WTC11 (cell line): ENCODE measurements at regions not wholly inside any gene's neighbourhood (a gene's known extent, or its start where the extent isn't known, plus 50 kb on each side); places are given as distances from the start of the nearest gene placed in this dataset.

Source experiments
- CBFB ChIP-seq: sonication (generic); formaldehyde crosslinking; IDR thresholded peaks from 2 replicates; pipeline ENCODE4 v1.8.1; 2022; ENCODE audit warnings: mild to moderate bottlenecking, low read depth, missing genetic modification reagents
- EMX1 ChIP-seq: fragments of 250-450 bp; sonication (Bioruptor Pico); IDR thresholded peaks from 2 replicates; pipeline ENCODE4 v1.8.0; 2021; ENCODE audit warnings: mild to moderate bottlenecking
- ESRRA ChIP-seq: sonication (generic); formaldehyde crosslinking; IDR thresholded peaks from 2 replicates; pipeline ENCODE4 v1.8.1; 2022; ENCODE audit warnings: mild to moderate bottlenecking, missing genetic modification reagents, borderline replicate concordance
- ETV6 ChIP-seq: sonication (generic); formaldehyde crosslinking; IDR thresholded peaks from 2 replicates; pipeline ENCODE4 v1.8.1; 2022; ENCODE audit warnings: mild to moderate bottlenecking, missing genetic modification reagents
- FOXK1 ChIP-seq: sonication (generic); formaldehyde crosslinking; IDR thresholded peaks from 2 replicates; pipeline ENCODE4 v1.8.0; 2022; ENCODE audit warnings: mild to moderate bottlenecking, moderate library complexity, missing genetic modification reagents
- FOXP1 ChIP-seq: sonication (generic); formaldehyde crosslinking; IDR thresholded peaks from 2 replicates; pipeline ENCODE4 v1.8.0; 2022; ENCODE audit warnings: missing genetic modification reagents, mild to moderate bottlenecking, moderate library complexity, borderline replicate concordance
- GABPB1 ChIP-seq: sonication (generic); formaldehyde crosslinking; IDR thresholded peaks from 2 replicates; pipeline ENCODE4 v1.8.1; 2023; ENCODE audit warnings: mild to moderate bottlenecking, missing genetic modification reagents
- JAZF1 ChIP-seq: fragments of 250-450 bp; sonication (Bioruptor Pico); IDR thresholded peaks from 2 replicates; pipeline ENCODE4 v1.9.0; 2021; ENCODE audit warnings: moderate library complexity, mild to moderate bottlenecking, inconsistent platforms
- KAT7 ChIP-seq: sonication (generic); formaldehyde crosslinking; IDR thresholded peaks from 2 replicates; pipeline ENCODE4 v1.8.1; 2023; ENCODE audit warnings: missing genetic modification reagents, mild to moderate bottlenecking, borderline replicate concordance
- MAX ChIP-seq: sonication (generic); formaldehyde crosslinking; IDR thresholded peaks from 2 replicates; pipeline ENCODE4 v1.8.0; 2022; ENCODE audit warnings: mild to moderate bottlenecking, missing genetic modification reagents
- RORB ChIP-seq: fragments of 250-450 bp; sonication (Bioruptor Pico); IDR thresholded peaks from 2 replicates; pipeline ENCODE4 v1.9.0; 2021; ENCODE audit warnings: mild to moderate bottlenecking
- SMAD4 ChIP-seq: sonication (generic); formaldehyde crosslinking; IDR thresholded peaks from 2 replicates; pipeline ENCODE4 v1.8.0; 2022; ENCODE audit warnings: mild to moderate bottlenecking, missing genetic modification reagents
- SP1 ChIP-seq: sonication (generic); formaldehyde crosslinking; conservative IDR thresholded peaks from 2 replicates; pipeline ENCODE4 v1.8.1; 2022; ENCODE audit warnings: missing genetic modification reagents
- STAT6 ChIP-seq: sonication (generic); formaldehyde crosslinking; conservative IDR thresholded peaks from 2 replicates; pipeline ENCODE4 v1.8.1; 2023; ENCODE audit warnings: mild to moderate bottlenecking, low read depth, missing genetic modification reagents, moderate library complexity
- TP53 ChIP-seq: sonication (generic); formaldehyde crosslinking; IDR thresholded peaks from 2 replicates; pipeline ENCODE4 v1.8.1; 2023; ENCODE audit warnings: mild to moderate bottlenecking, missing genetic modification reagents
- ZBTB21 ChIP-seq: sonication (generic); formaldehyde crosslinking; IDR thresholded peaks from 2 replicates; pipeline ENCODE4 v1.8.1; 2023; ENCODE audit warnings: mild to moderate bottlenecking, missing genetic modification reagents, borderline replicate concordance
- ZNF121 ChIP-seq: sonication (generic); formaldehyde crosslinking; IDR thresholded peaks from 2 replicates; pipeline ENCODE4 v1.8.0; 2023; ENCODE audit warnings: missing genetic modification reagents
- ZNF232 ChIP-seq: sonication (generic); formaldehyde crosslinking; IDR thresholded peaks from 2 replicates; pipeline ENCODE4 v1.8.0; 2022; ENCODE audit warnings: mild to moderate bottlenecking, missing genetic modification reagents
- ZNF425 ChIP-seq: fragments of 250-450 bp; sonication (Bioruptor Pico); conservative IDR thresholded peaks from 2 replicates; pipeline ENCODE4 v1.9.0; 2021; ENCODE audit warnings: mild to moderate bottlenecking
- ZNF512 ChIP-seq: sonication (generic); formaldehyde crosslinking; IDR thresholded peaks from 2 replicates; pipeline ENCODE4 v1.8.1; 2022; ENCODE audit warnings: missing genetic modification reagents, borderline replicate concordance
- TF ChIP-seq, protein P1 (sequence below): sonication (generic); formaldehyde crosslinking; IDR thresholded peaks from 2 replicates; pipeline ENCODE4 v1.8.1; 2023; ENCODE audit warnings: mild to moderate bottlenecking, missing genetic modification reagents
- TF ChIP-seq, protein P2 (sequence below): sonication (generic); formaldehyde crosslinking; IDR thresholded peaks from 2 replicates; pipeline ENCODE4 v1.8.1; 2023; ENCODE audit warnings: mild to moderate bottlenecking, missing genetic modification reagents, borderline replicate concordance
- TF ChIP-seq, protein P3 (sequence below): sonication (generic); formaldehyde crosslinking; IDR thresholded peaks from 2 replicates; pipeline ENCODE4 v1.8.1; 2023; ENCODE audit warnings: mild to moderate bottlenecking, moderate library complexity, missing genetic modification reagents
- TF ChIP-seq, protein P4 (sequence below): sonication (generic); formaldehyde crosslinking; IDR thresholded peaks from 2 replicates; pipeline ENCODE4 v1.8.1; 2022; ENCODE audit warnings: low read depth, mild to moderate bottlenecking, moderate library complexity, missing genetic modification reagents, borderline replicate concordance

GRCh38 chr13:111845621-111846351, 221.2 kb upstream of the SOX1 start (continued):
- TF ChIP-seq ZNF512 (CRISPR knock-in tag) (no peak), STAT6 (CRISPR knock-in tag) (no peak), ZNF121 (CRISPR knock-in tag) (0 out of 2 replicates have a peak, but pooled peaks have one; percentile 9), CBFB (CRISPR knock-in tag) (0 out of 2 replicates have a peak, but pooled peaks have one; percentile 35), JAZF1 (CRISPR knock-in tag) (no peak), TP53 (CRISPR knock-in tag) (peak; percentile 50; the same call in 1 of the 2 replicates), ETV6 (0 out of 2 replicates have a peak, but pooled peaks have one; percentile 55), EMX1 (CRISPR knock-in tag) (no peak), MAX (peak; percentile 63; the same call in 1 of the 2 replicates), SP1 (CRISPR knock-in tag) (peak; percentile 54), GABPB1 (CRISPR knock-in tag) (no peak), ESRRA (no peak), SMAD4 (CRISPR knock-in tag) (no peak), RORB (CRISPR knock-in tag) (no peak), ZNF232 (CRISPR knock-in tag) (no peak), FOXP1 (peak; percentile 81), ZNF425 (no peak), KAT7 (CRISPR knock-in tag) (no peak), FOXK1 (CRISPR knock-in tag) (peak; percentile 75), ZBTB21 (CRISPR knock-in tag) (peak; percentile 78; the same call in 1 of the 2 replicates)
- TF ChIP-seq, protein P1, sequence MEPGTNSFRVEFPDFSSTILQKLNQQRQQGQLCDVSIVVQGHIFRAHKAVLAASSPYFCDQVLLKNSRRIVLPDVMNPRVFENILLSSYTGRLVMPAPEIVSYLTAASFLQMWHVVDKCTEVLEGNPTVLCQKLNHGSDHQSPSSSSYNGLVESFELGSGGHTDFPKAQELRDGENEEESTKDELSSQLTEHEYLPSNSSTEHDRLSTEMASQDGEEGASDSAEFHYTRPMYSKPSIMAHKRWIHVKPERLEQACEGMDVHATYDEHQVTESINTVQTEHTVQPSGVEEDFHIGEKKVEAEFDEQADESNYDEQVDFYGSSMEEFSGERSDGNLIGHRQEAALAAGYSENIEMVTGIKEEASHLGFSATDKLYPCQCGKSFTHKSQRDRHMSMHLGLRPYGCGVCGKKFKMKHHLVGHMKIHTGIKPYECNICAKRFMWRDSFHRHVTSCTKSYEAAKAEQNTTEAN (CRISPR knock-in tag): peak; percentile 95
- TF ChIP-seq, protein P2, sequence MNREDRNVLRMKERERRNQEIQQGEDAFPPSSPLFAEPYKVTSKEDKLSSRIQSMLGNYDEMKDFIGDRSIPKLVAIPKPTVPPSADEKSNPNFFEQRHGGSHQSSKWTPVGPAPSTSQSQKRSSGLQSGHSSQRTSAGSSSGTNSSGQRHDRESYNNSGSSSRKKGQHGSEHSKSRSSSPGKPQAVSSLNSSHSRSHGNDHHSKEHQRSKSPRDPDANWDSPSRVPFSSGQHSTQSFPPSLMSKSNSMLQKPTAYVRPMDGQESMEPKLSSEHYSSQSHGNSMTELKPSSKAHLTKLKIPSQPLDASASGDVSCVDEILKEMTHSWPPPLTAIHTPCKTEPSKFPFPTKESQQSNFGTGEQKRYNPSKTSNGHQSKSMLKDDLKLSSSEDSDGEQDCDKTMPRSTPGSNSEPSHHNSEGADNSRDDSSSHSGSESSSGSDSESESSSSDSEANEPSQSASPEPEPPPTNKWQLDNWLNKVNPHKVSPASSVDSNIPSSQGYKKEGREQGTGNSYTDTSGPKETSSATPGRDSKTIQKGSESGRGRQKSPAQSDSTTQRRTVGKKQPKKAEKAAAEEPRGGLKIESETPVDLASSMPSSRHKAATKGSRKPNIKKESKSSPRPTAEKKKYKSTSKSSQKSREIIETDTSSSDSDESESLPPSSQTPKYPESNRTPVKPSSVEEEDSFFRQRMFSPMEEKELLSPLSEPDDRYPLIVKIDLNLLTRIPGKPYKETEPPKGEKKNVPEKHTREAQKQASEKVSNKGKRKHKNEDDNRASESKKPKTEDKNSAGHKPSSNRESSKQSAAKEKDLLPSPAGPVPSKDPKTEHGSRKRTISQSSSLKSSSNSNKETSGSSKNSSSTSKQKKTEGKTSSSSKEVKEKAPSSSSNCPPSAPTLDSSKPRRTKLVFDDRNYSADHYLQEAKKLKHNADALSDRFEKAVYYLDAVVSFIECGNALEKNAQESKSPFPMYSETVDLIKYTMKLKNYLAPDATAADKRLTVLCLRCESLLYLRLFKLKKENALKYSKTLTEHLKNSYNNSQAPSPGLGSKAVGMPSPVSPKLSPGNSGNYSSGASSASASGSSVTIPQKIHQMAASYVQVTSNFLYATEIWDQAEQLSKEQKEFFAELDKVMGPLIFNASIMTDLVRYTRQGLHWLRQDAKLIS: peak; percentile 19; the same call in 1 of the 2 replicates
- TF ChIP-seq, protein P3, sequence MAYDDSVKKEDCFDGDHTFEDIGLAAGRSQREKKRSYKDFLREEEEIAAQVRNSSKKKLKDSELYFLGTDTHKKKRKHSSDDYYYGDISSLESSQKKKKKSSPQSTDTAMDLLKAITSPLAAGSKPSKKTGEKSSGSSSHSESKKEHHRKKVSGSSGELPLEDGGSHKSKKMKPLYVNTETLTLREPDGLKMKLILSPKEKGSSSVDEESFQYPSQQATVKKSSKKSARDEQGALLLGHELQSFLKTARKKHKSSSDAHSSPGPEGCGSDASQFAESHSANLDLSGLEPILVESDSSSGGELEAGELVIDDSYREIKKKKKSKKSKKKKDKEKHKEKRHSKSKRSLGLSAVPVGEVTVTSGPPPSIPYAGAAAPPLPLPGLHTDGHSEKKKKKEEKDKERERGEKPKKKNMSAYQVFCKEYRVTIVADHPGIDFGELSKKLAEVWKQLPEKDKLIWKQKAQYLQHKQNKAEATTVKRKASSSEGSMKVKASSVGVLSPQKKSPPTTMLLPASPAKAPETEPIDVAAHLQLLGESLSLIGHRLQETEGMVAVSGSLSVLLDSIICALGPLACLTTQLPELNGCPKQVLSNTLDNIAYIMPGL (CRISPR knock-in tag): no peak
- TF ChIP-seq, protein P4, sequence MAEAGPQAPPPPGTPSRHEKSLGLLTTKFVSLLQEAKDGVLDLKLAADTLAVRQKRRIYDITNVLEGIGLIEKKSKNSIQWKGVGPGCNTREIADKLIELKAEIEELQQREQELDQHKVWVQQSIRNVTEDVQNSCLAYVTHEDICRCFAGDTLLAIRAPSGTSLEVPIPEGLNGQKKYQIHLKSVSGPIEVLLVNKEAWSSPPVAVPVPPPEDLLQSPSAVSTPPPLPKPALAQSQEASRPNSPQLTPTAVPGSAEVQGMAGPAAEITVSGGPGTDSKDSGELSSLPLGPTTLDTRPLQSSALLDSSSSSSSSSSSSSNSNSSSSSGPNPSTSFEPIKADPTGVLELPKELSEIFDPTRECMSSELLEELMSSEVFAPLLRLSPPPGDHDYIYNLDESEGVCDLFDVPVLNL (CRISPR knock-in tag): no peak
